ENCODE measurements at regions not wholly inside any gene's neighbourhood (a gene's known extent, or its start where the extent isn't known, plus 50 kb on each side); places are given as distances from the start of the nearest gene placed in this dataset.

DNA sequence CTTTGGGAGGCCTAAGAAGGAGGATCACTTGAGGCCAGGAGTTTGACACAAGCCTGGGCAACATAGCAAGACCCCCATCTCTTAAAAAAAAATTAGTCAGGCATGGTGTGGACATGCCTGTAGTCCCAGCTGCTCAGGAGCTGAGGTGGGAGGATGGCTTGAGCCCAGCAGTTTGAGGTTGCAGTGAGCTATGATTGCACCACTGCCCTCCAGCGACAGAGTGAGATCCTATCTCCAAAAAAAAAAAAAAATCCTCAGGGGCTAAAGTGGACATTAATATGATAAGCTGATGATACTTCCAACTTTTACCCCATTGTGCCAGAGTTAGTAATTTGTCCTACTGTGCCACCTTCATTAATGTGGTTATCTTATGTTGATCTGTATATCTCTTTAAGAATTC is 327.8 kb upstream of the FMN2 start:
- Histone ChIP-seq H3K4me3 (ENCODE audit: low read length) (no peak overlapping the region), H4K20me1 (ENCODE audit: low read length) (no peaks in the 10 kb centered on the region), H3K79me2 (ENCODE audit: low read length) (no peaks in the 10 kb centered on the region), H3K36me3 (ENCODE audit: low read depth, low read length) (no peaks in the 10 kb centered on the region), H3K4me1 (ENCODE audit: insufficient read depth, low read length) (no peaks in the 10 kb centered on the region), H3F3A (ENCODE audit: low read length, unreplicated experiment) (no peaks in the 10 kb centered on the region), H3K9me2 (replicated peaks; ENCODE audit: low read length) (no peaks in the 10 kb centered on the region), H3K27me3 (ENCODE audit: low read length) (no peaks in the 10 kb centered on the region), H3K9me3 (ENCODE audit: low read length) (no peaks in the 10 kb centered on the region), H2AFZ (ENCODE audit: low read length) (no peak overlapping the region), H3K4me2 (ENCODE audit: low read length) (no peak overlapping the region), H3K9ac (ENCODE audit: low read length) (no peak overlapping the region), H3K27ac (ENCODE audit: low read length) (no peak overlapping the region)
- intact Hi-C loops (cut with micrococcal nuclease) = no loop called here
- ChIA-PET CTCF (no interaction called here), POLR2A (ENCODE audit: unreplicated experiment) (no interaction called here)
- ATAC-seq = no peak
- TF ChIP-seq, protein P1, sequence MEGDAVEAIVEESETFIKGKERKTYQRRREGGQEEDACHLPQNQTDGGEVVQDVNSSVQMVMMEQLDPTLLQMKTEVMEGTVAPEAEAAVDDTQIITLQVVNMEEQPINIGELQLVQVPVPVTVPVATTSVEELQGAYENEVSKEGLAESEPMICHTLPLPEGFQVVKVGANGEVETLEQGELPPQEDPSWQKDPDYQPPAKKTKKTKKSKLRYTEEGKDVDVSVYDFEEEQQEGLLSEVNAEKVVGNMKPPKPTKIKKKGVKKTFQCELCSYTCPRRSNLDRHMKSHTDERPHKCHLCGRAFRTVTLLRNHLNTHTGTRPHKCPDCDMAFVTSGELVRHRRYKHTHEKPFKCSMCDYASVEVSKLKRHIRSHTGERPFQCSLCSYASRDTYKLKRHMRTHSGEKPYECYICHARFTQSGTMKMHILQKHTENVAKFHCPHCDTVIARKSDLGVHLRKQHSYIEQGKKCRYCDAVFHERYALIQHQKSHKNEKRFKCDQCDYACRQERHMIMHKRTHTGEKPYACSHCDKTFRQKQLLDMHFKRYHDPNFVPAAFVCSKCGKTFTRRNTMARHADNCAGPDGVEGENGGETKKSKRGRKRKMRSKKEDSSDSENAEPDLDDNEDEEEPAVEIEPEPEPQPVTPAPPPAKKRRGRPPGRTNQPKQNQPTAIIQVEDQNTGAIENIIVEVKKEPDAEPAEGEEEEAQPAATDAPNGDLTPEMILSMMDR (conservative IDR thresholded peaks at IDR 0.05; ENCODE audit: low read depth, low read length) = 0 out of 2 replicates have a peak, but pooled peaks have one; percentile 26
- no peak for TF ChIP-seq EZH2phosphoT487 (IDR thresholded peaks at IDR 0.05; ENCODE audit: borderline replicate concordance, low read length)
- no TSS peak for BruUV-seq (replicated peaks)
- DNase-seq = no peak

DNA sequence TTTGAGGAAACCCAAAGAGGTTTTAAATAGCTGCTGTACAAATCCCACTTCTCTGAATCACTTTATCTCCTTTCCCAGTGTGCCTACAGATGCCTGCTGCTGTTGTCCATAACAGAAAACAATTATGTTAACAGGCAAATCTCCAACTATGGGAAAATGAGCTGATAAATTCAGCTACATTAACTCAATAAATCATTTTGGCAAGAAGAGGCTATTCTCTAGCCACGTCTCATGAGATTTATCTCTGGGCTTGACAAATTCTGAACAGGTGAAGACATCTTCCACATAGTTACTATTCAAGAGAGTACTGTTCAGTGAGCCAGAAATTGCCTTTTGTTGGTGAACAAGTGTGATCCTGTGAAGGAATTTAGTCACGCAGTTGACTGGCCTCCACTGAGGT is 327.1 kb upstream of the FMN2 start:
- intact Hi-C loops (cut with micrococcal nuclease) = no loop called here
- Histone ChIP-seq H3K9me3 (ENCODE audit: low read length) (no peaks in the 10 kb centered on the region), H3F3A (ENCODE audit: low read length, unreplicated experiment) (no peaks in the 10 kb centered on the region), H3K4me3 (ENCODE audit: low read length) (no peak overlapping the region), H3K4me1 (ENCODE audit: insufficient read depth, low read length) (no peaks in the 10 kb centered on the region), H3K4me2 (ENCODE audit: low read length) (no peak overlapping the region), H3K9me2 (replicated peaks; ENCODE audit: low read length) (no peaks in the 10 kb centered on the region), H3K27me3 (ENCODE audit: low read length) (no peaks in the 10 kb centered on the region), H3K79me2 (ENCODE audit: low read length) (no peaks in the 10 kb centered on the region), H2AFZ (ENCODE audit: low read length) (no peak overlapping the region), H3K36me3 (ENCODE audit: low read depth, low read length) (no peaks in the 10 kb centered on the region), H3K9ac (ENCODE audit: low read length) (no peak overlapping the region), H3K27ac (ENCODE audit: low read length) (no peak overlapping the region), H4K20me1 (ENCODE audit: low read length) (no peaks in the 10 kb centered on the region)
- BruUV-seq (replicated peaks) = no TSS peak
- ChIA-PET CTCF (no interaction called here), POLR2A (ENCODE audit: unreplicated experiment) (no interaction called here)
- no peak for DNase-seq
- ATAC-seq = no peak
- no peak for TF ChIP-seq EZH2 (IDR thresholded peaks at IDR 0.05; ENCODE audit: low read length, unreplicated experiment)
- TF ChIP-seq EZH2phosphoT487 (IDR thresholded peaks at IDR 0.05; ENCODE audit: borderline replicate concordance, low read length) = no peak
- TF ChIP-seq, protein P1 (conservative IDR thresholded peaks at IDR 0.05; ENCODE audit: low read depth, low read length) = no peak

DNA sequence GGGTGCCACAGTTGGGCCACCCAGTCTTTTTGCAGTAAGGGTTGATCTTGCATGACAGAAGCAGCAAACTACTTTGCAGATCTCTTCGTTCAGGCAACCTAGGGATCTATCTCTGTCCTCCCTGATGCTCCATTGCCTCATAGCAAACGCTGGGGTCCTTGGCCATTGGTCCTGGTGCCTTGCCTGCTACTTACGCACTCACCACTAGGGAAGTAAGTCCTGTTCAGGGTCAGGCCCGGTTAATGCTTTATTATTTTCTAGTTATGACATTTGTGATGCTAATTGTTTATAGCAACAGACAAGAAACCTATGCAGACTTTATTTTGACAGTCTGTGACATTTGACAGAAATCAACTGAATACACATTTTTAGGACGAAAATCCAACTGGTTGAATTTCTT is 326.5 kb upstream of the FMN2 start:
- Histone ChIP-seq H3K9ac (ENCODE audit: low read length) (no peak overlapping the region), H3K79me2 (ENCODE audit: low read length) (no peaks in the 10 kb centered on the region), H3K27me3 (ENCODE audit: low read length) (no peaks in the 10 kb centered on the region), H3K27ac (ENCODE audit: low read length) (no peak overlapping the region), H2AFZ (ENCODE audit: low read length) (no peak overlapping the region), H3K9me2 (replicated peaks; ENCODE audit: low read length) (no peaks in the 10 kb centered on the region), H3F3A (ENCODE audit: low read length, unreplicated experiment) (no peaks in the 10 kb centered on the region), H3K9me3 (ENCODE audit: low read length) (no peaks in the 10 kb centered on the region), H4K20me1 (ENCODE audit: low read length) (no peaks in the 10 kb centered on the region), H3K4me2 (ENCODE audit: low read length) (no peak overlapping the region), H3K36me3 (ENCODE audit: low read depth, low read length) (no peaks in the 10 kb centered on the region), H3K4me3 (ENCODE audit: low read length) (no peak overlapping the region), H3K4me1 (ENCODE audit: insufficient read depth, low read length) (no peaks in the 10 kb centered on the region)
- ATAC-seq (no peak), DNase-seq (no peak)
- ChIA-PET POLR2A (ENCODE audit: unreplicated experiment) (no interaction called here), CTCF (no interaction called here)
- intact Hi-C loops (cut with micrococcal nuclease) = no loop called here
- TF ChIP-seq, protein P1 (conservative IDR thresholded peaks at IDR 0.05; ENCODE audit: low read depth, low read length) = no peak; the same call in 1 of the 2 replicates
- TF ChIP-seq EZH2phosphoT487 (IDR thresholded peaks at IDR 0.05; ENCODE audit: borderline replicate concordance, low read length) (no peak), EZH2 (IDR thresholded peaks at IDR 0.05; ENCODE audit: low read length, unreplicated experiment) (no peak)
- BruUV-seq (replicated peaks) = no TSS peak

Data from PC-3 (cell line).